Smooth muscle cell (in vitro differentiated cells): ENCODE measurements at regions not wholly inside any gene's neighbourhood (a gene's known extent, or its start where the extent isn't known, plus 50 kb on each side); places are given as distances from the start of the nearest gene placed in this dataset.

Experiments
- DNase-seq: peaks from one replicate; lab custom pipeline; 2025; ENCODE audit not compliant: unreplicated experiment; lab: John Stamatoyannopoulos, UW
- H2AFZ ChIP-seq: fragments of 200-600 bp; sonication (generic); 2 replicates; pipeline ENCODE4 v1.6.0; 2016; ENCODE audit warnings: antibody characterized with exemption, low read depth, mild to moderate bottlenecking
- H3F3A ChIP-seq: fragments of 200-600 bp; sonication (generic); 2 replicates; pipeline ENCODE4 v1.6.0; 2017; ENCODE audit warnings: antibody characterized with exemption, low read depth
- H3K27ac ChIP-seq: fragments of 200-600 bp; sonication (generic); 2 replicates; pipeline ENCODE4 v1.5.1; 2016; ENCODE audit warnings: low read depth, mild to moderate bottlenecking
- H3K27me3 ChIP-seq: fragments of 200-600 bp; sonication (generic); 2 replicates; pipeline ENCODE4 v1.6.1; 2016; ENCODE audit warnings: low read depth, mild to moderate bottlenecking
- H3K36me3 ChIP-seq: fragments of 200-600 bp; sonication (generic); 2 replicates; pipeline ENCODE4 v1.5.1; 2016; ENCODE audit warnings: low read depth
- H3K4me1 ChIP-seq: fragments of 200-600 bp; sonication (generic); 2 replicates; pipeline ENCODE4 v1.5.1; 2016; ENCODE audit warnings: low read depth
- H3K4me2 ChIP-seq: fragments of 200-600 bp; sonication (generic); 2 replicates; pipeline ENCODE4 v1.6.0; 2016; ENCODE audit warnings: mild to moderate bottlenecking
- H3K4me3 ChIP-seq: fragments of 200-600 bp; sonication (generic); 2 replicates; pipeline ENCODE4 v1.5.1; 2016; ENCODE audit warnings: mild to moderate bottlenecking
- H3K79me2 ChIP-seq: fragments of 200-600 bp; sonication (generic); 2 replicates; pipeline ENCODE4 v1.6.0; 2016; ENCODE audit warnings: low read depth, mild to moderate bottlenecking
- H3K9ac ChIP-seq: fragments of 200-600 bp; sonication (generic); 2 replicates; pipeline ENCODE4 v1.6.0; 2016; ENCODE audit warnings: low read depth
- H3K9me3 ChIP-seq: fragments of 200-600 bp; sonication (generic); replicated peaks from 2 replicates; pipeline ENCODE4 v1.5.1; 2016; ENCODE audit warnings: low read depth
- H4K20me1 ChIP-seq: fragments of 200-600 bp; sonication (generic); 2 replicates; pipeline ENCODE4 v1.6.0; 2016; ENCODE audit warnings: low read depth
- CTCF ChIP-seq: fragments of 200-600 bp; sonication (generic); IDR thresholded peaks from 2 replicates; pipeline ENCODE4 v1.5.1; 2017; ENCODE audit warnings: borderline replicate concordance, mild to moderate bottlenecking, antibody characterized with exemption; ENCODE audit not compliant: insufficient read depth, poor library complexity, severe bottlenecking
- WGBS: methylation state at CpG from one replicate; pipeline ENCODE4 v1.1.7; 2016; ENCODE audit warnings: low lambda C conversion rate; 5-methylcytosine and 5-hydroxymethylcytosine counted together

DNA sequence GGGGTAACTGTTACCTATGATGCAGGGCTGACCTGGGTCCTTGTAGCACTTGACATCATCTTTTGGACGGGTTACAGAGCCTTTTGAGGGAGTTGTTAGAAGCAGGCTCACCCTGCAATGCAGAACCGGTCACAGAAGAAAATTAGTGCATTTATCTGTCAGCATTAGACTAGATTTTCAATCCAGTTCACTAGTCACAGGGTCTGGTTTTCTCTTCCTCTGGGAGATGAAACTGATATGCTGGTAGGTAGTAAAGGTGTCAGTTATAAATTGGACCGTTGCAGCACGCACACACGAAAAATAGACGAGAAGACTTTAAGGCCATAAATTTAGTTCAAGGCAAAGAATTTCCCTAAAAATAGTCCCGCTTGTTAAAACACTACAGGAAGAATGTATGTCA lies 532.3 kb upstream of the ATP11B start:
- Histone ChIP-seq H3K9ac (no peak overlapping the region), H3K4me2 (no peak overlapping the region), H3K79me2 (no peaks in the 10 kb centered on the region), H3F3A (no peaks in the 10 kb centered on the region), H3K4me3 (no peak overlapping the region), H3K27me3 (peaks cover 42% of the 10 kb centered on the region), H3K4me1 (peaks cover 20% of the 10 kb centered on the region), H2AFZ (no peak overlapping the region), H3K27ac (no peak overlapping the region), H3K9me3 (no peaks in the 10 kb centered on the region), H4K20me1 (no peaks in the 10 kb centered on the region), H3K36me3 (no peaks in the 10 kb centered on the region)
- no peak for DNase-seq
- no peak for TF ChIP-seq CTCF
- 70% methylated on average over 7 of the region's 7 CpGs for WGBS

DNA sequence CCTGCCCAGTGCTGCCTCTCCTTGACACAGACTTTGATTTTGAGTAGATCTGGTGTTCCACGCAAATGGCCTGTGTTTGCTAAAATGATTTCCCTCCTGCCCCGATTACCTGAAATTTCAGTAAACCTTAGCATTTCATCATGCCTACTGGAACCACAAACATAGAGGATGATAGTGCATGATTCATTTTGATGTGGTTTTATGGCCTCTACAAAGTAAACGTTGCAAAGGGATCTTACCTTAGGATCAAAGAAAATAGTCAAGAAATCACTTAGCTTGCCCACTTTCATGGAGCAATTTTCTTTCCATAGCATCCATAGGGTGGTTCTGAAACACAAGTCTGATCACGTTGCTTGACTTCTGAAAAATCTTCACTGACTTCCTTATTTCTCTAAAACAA lies 524.6 kb upstream of the ATP11B start:
- Histone ChIP-seq H3K4me3 (no peak overlapping the region), H3K27me3 (peaks cover 20% of the 10 kb centered on the region), H4K20me1 (no peaks in the 10 kb centered on the region), H2AFZ (no peak overlapping the region), H3K4me1 (no peaks in the 10 kb centered on the region), H3F3A (no peaks in the 10 kb centered on the region), H3K9me3 (no peaks in the 10 kb centered on the region), H3K79me2 (no peaks in the 10 kb centered on the region), H3K9ac (no peak overlapping the region), H3K27ac (no peak overlapping the region), H3K36me3 (no peaks in the 10 kb centered on the region), H3K4me2 (no peak overlapping the region)
- no peak for DNase-seq
- WGBS: 91% methylated on average over 4 of the region's 4 CpGs
- no peak for TF ChIP-seq CTCF

GRCh38 chr3:182276512-182276911 lies 516.8 kb upstream of the ATP11B start:
- H3F3A ChIP-seq: no peaks in the 10 kb centered on the region
- no peak for DNase-seq
- no peak overlapping the region for H2AFZ ChIP-seq
- peaks cover 2% of the 10 kb centered on the region for H3K27me3 ChIP-seq
- H3K79me2 ChIP-seq: no peaks in the 10 kb centered on the region
- no peak overlapping the region for H3K9ac ChIP-seq
- TF ChIP-seq CTCF: no peak
- no peak overlapping the region for H3K4me3 ChIP-seq
- no peaks in the 10 kb centered on the region for H3K36me3 ChIP-seq
- H3K4me2 ChIP-seq: no peak overlapping the region
- WGBS: 66% methylated on average over 4 of the region's 4 CpGs
- no peaks in the 10 kb centered on the region for H3K4me1 ChIP-seq
- H4K20me1 ChIP-seq: no peaks in the 10 kb centered on the region
- no peaks in the 10 kb centered on the region for H3K9me3 ChIP-seq
- H3K27ac ChIP-seq: no peak overlapping the region

GRCh38 chr3:182284793-182285192 lies 508.5 kb upstream of the ATP11B start:
- no peak overlapping the region for H2AFZ ChIP-seq
- DNase-seq: no peak
- TF ChIP-seq CTCF: no peak

More at GRCh38 chr3:182284793-182285192, 508.5 kb upstream of the ATP11B start:
- Histone ChIP-seq H3K9me3 (no peaks in the 10 kb centered on the region), H3K79me2 (no peaks in the 10 kb centered on the region), H3K4me3 (no peak overlapping the region), H3K36me3 (no peaks in the 10 kb centered on the region), H4K20me1 (no peaks in the 10 kb centered on the region), H3F3A (no peaks in the 10 kb centered on the region), H3K27ac (no peak overlapping the region), H3K27me3 (no peaks in the 10 kb centered on the region), H3K9ac (no peak overlapping the region), H3K4me2 (no peak overlapping the region), H3K4me1 (no peaks in the 10 kb centered on the region)
- 61% methylated on average over 5 of the region's 5 CpGs for WGBS
